Aorta (tissue), 5 donors: ENCODE measurements at regions not wholly inside any gene's neighbourhood (a gene's known extent, or its start where the extent isn't known, plus 50 kb on each side); places are given as distances from the start of the nearest gene placed in this dataset.
A peak's percentile ranks its signal among the peaks of the same experiment; 100 is the strongest.
"Not testable (repeated sequence)": the region's sequence is repeated elsewhere in the genome, so short reads cannot be mapped to it uniquely, and the experiment has no call there.

Source experiments
- ATAC-seq: fragments of 200-7000 bp; cut with Tn5 transposase; one replicate; pipeline ENCODE4 v1.9.1; 2022; ENCODE audit warnings: moderate library complexity; ENCODE audit not compliant: low FRiP score
- DNase-seq, 2 donors: peaks; one replicate each; pipeline ENCODE4 v3.0.0-alpha.2; 2020
- H3K27ac ChIP-seq, 2 donors: one replicate each; pipeline ENCODE4 v1.5.1; 2013; ENCODE audit warnings: low read length in 2 of 2, mild to moderate bottlenecking in 2 of 2, moderate library complexity in 2 of 2, control low read depth in 1 of 2, inconsistent platforms in 1 of 2, low read depth in 1 of 2
- H3K27me3 ChIP-seq, 2 donors: one replicate each; pipeline ENCODE4 v1.6.1; 2013; ENCODE audit warnings: control low read depth in 1 of 2, low read length in 1 of 2, mild to moderate bottlenecking in 1 of 2, moderate library complexity in 1 of 2; ENCODE audit not compliant: insufficient read depth in 2 of 2, control insufficient read depth in 1 of 2
- H3K36me3 ChIP-seq, 2 donors: one replicate each; pipeline ENCODE4 v1.6.1; 2013; ENCODE audit warnings: control low read depth in 1 of 2, low read length in 1 of 2, mild to moderate bottlenecking in 1 of 2; ENCODE audit not compliant: insufficient read depth in 2 of 2, control insufficient read depth in 1 of 2
- H3K4me1 ChIP-seq, 2 donors: one replicate each; pipeline ENCODE4 v1.6.1; 2013; ENCODE audit warnings: low read length in 2 of 2, control low read depth in 1 of 2, mild to moderate bottlenecking in 1 of 2, moderate library complexity in 1 of 2; ENCODE audit not compliant: insufficient read depth in 2 of 2, control insufficient read depth in 1 of 2
- H3K4me3 ChIP-seq, 2 donors: one replicate each; pipeline ENCODE4 v1.5.1; 2013; ENCODE audit warnings: low read length in 2 of 2, control low read depth in 1 of 2, mild to moderate bottlenecking in 1 of 2
- H3K9me3 ChIP-seq: one replicate; pipeline ENCODE4 v1.6.1; 2013; ENCODE audit warnings: mild to moderate bottlenecking, low read length; ENCODE audit not compliant: control insufficient read depth
- WGBS, 2 donors: extraction: QIAGEN DNeasy Blood & Tissue Kit; methylation state at CpG; one replicate each; pipeline ENCODE4 v1.1.7; 2013; 5-methylcytosine and 5-hydroxymethylcytosine counted together
- intact Hi-C, 2 donors: fragments of 100-400 bp; cut with DNase I; formaldehyde crosslinking; loops; one replicate each; pipeline versions ENCODE4 v1.14.2 to v1.15.0; 2022
- donor health status: healthy with polysubstance abuse.
- donor health status: Bipolar disorder and iron deficiency.
- donor health status: DM: no; HTN: no; CAD: no.
- donor health status: DM: no; HTN: no; CAD: no.
- donor health status: DM: yes; HTN: yes; CAD: no.

- no peaks in the 10 kb centered on the region for H3K27me3 ChIP-seq
- intact Hi-C loops = no loop called here
- 90% methylated on average over 5 of the region's 5 CpGs for WGBS, 2 donors
- H3K27ac ChIP-seq = no peak overlapping the region
- peaks cover 1% of the 10 kb centered on the region for H3K9me3 ChIP-seq
- no peaks in the 10 kb centered on the region for H3K36me3 ChIP-seq
- H3K4me1 ChIP-seq = no peaks in the 10 kb centered on the region
- no peak overlapping the region for H3K4me3 ChIP-seq
- DNase-seq (no peak), ATAC-seq (no peak)
These were observed 215.5 kb downstream of the ZNF33B start for GRCh38 chr10:42422911-42423310.

GRCh38 chr10:42421812-42422211, 216.6 kb downstream of the ZNF33B start:
- Histone ChIP-seq H3K27me3 (no peaks in the 10 kb centered on the region), H3K9me3 (peaks cover 1% of the 10 kb centered on the region), H3K36me3 (no peaks in the 10 kb centered on the region), H3K4me1 (no peaks in the 10 kb centered on the region), H3K27ac (no peak overlapping the region), H3K4me3 (no peak overlapping the region)
- no peak for ATAC-seq
- intact Hi-C loops = no loop called here
- 49 to 58% methylated on average over 3 of the region's 3 CpGs for WGBS, 2 donors
- no peak for DNase-seq

GRCh38 chr10:42419789-42420188, 218.6 kb downstream of the ZNF33B start:
- Histone ChIP-seq H3K9me3 (peaks cover 1% of the 10 kb centered on the region), H3K27ac (no peak overlapping the region), H3K4me1 (no peaks in the 10 kb centered on the region), H3K27me3 (no peaks in the 10 kb centered on the region), H3K36me3 (no peaks in the 10 kb centered on the region), H3K4me3 (no peak overlapping the region)
- DNase-seq (no peak), ATAC-seq (no peak)
- intact Hi-C loops = no loop called here
- 50 to 67% methylated on average over 2 of the region's 2 CpGs for WGBS, 2 donors

- DNase-seq (no peak), ATAC-seq (no peak)
- no peaks in the 10 kb centered on the region for H3K27me3 ChIP-seq
- no peaks in the 10 kb centered on the region for H3K36me3 ChIP-seq
- H3K4me1 ChIP-seq = no peaks in the 10 kb centered on the region
- H3K9me3 ChIP-seq = peaks cover 2% of the 10 kb centered on the region
- no peak overlapping the region for H3K4me3 ChIP-seq
- WGBS, 2 donors = 82 to 86% methylated on average over 7 of the region's 7 CpGs
- no peak overlapping the region for H3K27ac ChIP-seq
- intact Hi-C loops = no loop called here
These were observed 257.3 kb downstream of the ZNF33B start for GRCh38 chr10:42380926-42381547.

GRCh38 chr10:42367532-42368230, 270.7 kb downstream of the ZNF33B start:
- H3K4me1 ChIP-seq = no peaks in the 10 kb centered on the region
- H3K4me3 ChIP-seq = peak overlapping the region; percentile 7 to 66
- intact Hi-C loops = no loop called here
- no peak overlapping the region for H3K27ac ChIP-seq
- ATAC-seq (peak; percentile 96), DNase-seq (peak; percentile 89 to 90)
- H3K36me3 ChIP-seq = no peaks in the 10 kb centered on the region
- WGBS, 2 donors = 2 to 5% methylated on average over 33 of the region's 33 CpGs
- no peaks in the 10 kb centered on the region for H3K9me3 ChIP-seq
- H3K27me3 ChIP-seq = no peaks in the 10 kb centered on the region

- no peak for ATAC-seq
- no peaks in the 10 kb centered on the region for H3K27me3 ChIP-seq
- DNase-seq = no peak
- intact Hi-C loops = no loop called here
- H3K36me3 ChIP-seq = no peaks in the 10 kb centered on the region
- no peak overlapping the region for H3K27ac ChIP-seq
- no peaks in the 10 kb centered on the region for H3K4me1 ChIP-seq
- no peak overlapping the region for H3K4me3 ChIP-seq
- 82 to 93% methylated on average over 1 of the region's 1 CpG for WGBS, 2 donors
- H3K9me3 ChIP-seq = peaks cover 2% of the 10 kb centered on the region
These were observed 286.6 kb downstream of the ZNF33B start for GRCh38 chr10:42351745-42352144.

GRCh38 chr10:42336593-42337337, 301.6 kb downstream of the ZNF33B start:
- 91 to 96% methylated on average over 6 of the region's 6 CpGs for WGBS, 2 donors
- H3K4me3 ChIP-seq, H3K27ac ChIP-seq, DNase-seq, H3K27me3 ChIP-seq, H3K4me1 ChIP-seq, intact Hi-C loops, ATAC-seq, H3K36me3 ChIP-seq, H3K9me3 ChIP-seq: not testable (repeated sequence)

GRCh38 chr10:42335653-42336296, 302.6 kb downstream of the ZNF33B start:
- WGBS, 2 donors = 87 to 96% methylated on average over 2 of the region's 2 CpGs
- DNase-seq, H3K4me3 ChIP-seq, H3K27ac ChIP-seq, H3K4me1 ChIP-seq, intact Hi-C loops, H3K27me3 ChIP-seq, ATAC-seq, H3K36me3 ChIP-seq, H3K9me3 ChIP-seq: not testable (repeated sequence)
